OCI-LY7 (cell line): ENCODE measurements at regions not wholly inside any gene's neighbourhood (a gene's known extent, or its start where the extent isn't known, plus 50 kb on each side); places are given as distances from the start of the nearest gene placed in this dataset.
"Not testable (repeated sequence)": the region's sequence is repeated elsewhere in the genome, so short reads cannot be mapped to it uniquely, and the experiment has no call there.

Source experiments
- BruUV-seq: library from RNA; stranded (reverse); fragments of 400-500 nt; replicated peaks from 2 replicates; lab custom pipeline; 2021; lab: Mats Ljungman, UMichigan
- CTCF ChIA-PET: fragments of 300-600 bp; sonication (Branson Sonifier 250); formaldehyde crosslinking; loops from one replicate; lab custom pipeline; 2022; ENCODE audit warnings: antibody characterized with exemption; ENCODE audit not compliant: unreplicated experiment; lab: Charles Lee
- POLR2A ChIA-PET: fragments of 300-600 bp; sonication (Branson Sonifier 250); formaldehyde crosslinking; loops from one replicate; lab custom pipeline; 2022; ENCODE audit warnings: antibody characterized with exemption; lab: Charles Lee
- DNase-seq: peaks from one replicate; pipeline ENCODE4 v3.0.0-alpha.2; 2015; ENCODE audit warnings: low spot score
- H2AFZ ChIP-seq: fragments of 200-600 bp; sonication (generic), shearing (Covaris generic); 2 replicates; pipeline ENCODE4 v1.6.1; 2014; ENCODE audit warnings: mild to moderate bottlenecking, antibody characterized with exemption, low read length, moderate library complexity
- H3K27ac ChIP-seq: fragments of 200-600 bp; sonication (generic); 2 replicates; pipeline ENCODE4 v1.5.1; 2014; ENCODE audit warnings: mixed run types, low read depth, mild to moderate bottlenecking, moderate library complexity, low read length, inconsistent platforms; ENCODE audit not compliant: poor library complexity, severe bottlenecking
- H3K36me3 ChIP-seq: fragments of 200-600 bp; sonication (generic); 2 replicates; pipeline ENCODE4 v1.6.1; 2014; ENCODE audit warnings: mild to moderate bottlenecking, antibody characterized with exemption, low read length, moderate library complexity, mixed read lengths; ENCODE audit not compliant: insufficient read depth
- H3K4me1 ChIP-seq: fragments of 200-600 bp; sonication (generic); 2 replicates; pipeline ENCODE4 v1.5.1; 2014; ENCODE audit warnings: mild to moderate bottlenecking, low read length; ENCODE audit not compliant: insufficient read depth, poor library complexity, severe bottlenecking
- H3K4me2 ChIP-seq: fragments of 200-600 bp; sonication (generic); 2 replicates; pipeline ENCODE4 v1.6.1; 2014; ENCODE audit warnings: mild to moderate bottlenecking, low read length
- H3K4me3 ChIP-seq: fragments of 200-600 bp; sonication (generic); 2 replicates; pipeline ENCODE4 v1.5.1; 2014; ENCODE audit warnings: mild to moderate bottlenecking, low read depth, low read length; ENCODE audit not compliant: poor library complexity, severe bottlenecking
- H3K79me2 ChIP-seq: fragments of 200-600 bp; sonication (generic); 2 replicates; pipeline ENCODE4 v1.6.1; 2016; ENCODE audit warnings: low read depth, mild to moderate bottlenecking, low read length, moderate library complexity, mixed read lengths; ENCODE audit not compliant: insufficient read depth
- H3K9me2 ChIP-seq: fragments of 200-600 bp; sonication (generic); 2 replicates; pipeline ENCODE4 v1.6.1; 2016; ENCODE audit warnings: mild to moderate bottlenecking, low read length, mixed read lengths; ENCODE audit not compliant: insufficient read depth
- H3K9me3 ChIP-seq: fragments of 200-600 bp; sonication (generic); 2 replicates; pipeline ENCODE4 v1.6.1; 2014; ENCODE audit warnings: mild to moderate bottlenecking, mixed run types, low read length, mixed read lengths
- H4K20me1 ChIP-seq: fragments of 200-600 bp; sonication (generic); 2 replicates; pipeline ENCODE4 v1.6.1; 2014; ENCODE audit warnings: mild to moderate bottlenecking, antibody characterized with exemption, low read length, moderate library complexity, mixed read lengths; ENCODE audit not compliant: insufficient read depth
- CTCF ChIP-seq: fragments of 200-600 bp; sonication (generic); conservative IDR thresholded peaks from 2 replicates; pipeline ENCODE4 v1.5.1; 2014; ENCODE audit warnings: mild to moderate bottlenecking, antibody characterized with exemption, low read length, moderate library complexity, mixed read lengths
- EZH2phosphoT487 ChIP-seq: fragments of 200-600 bp; sonication (generic); IDR thresholded peaks from 2 replicates; pipeline ENCODE4 v1.6.1; 2018; ENCODE audit warnings: low read depth, borderline replicate concordance, mild to moderate bottlenecking, mixed run types, antibody characterized with exemption, low read length, moderate library complexity, mixed read lengths
- intact Hi-C: fragments of 100-400 bp; cut with micrococcal nuclease; formaldehyde crosslinking; loops from one replicate; pipeline ENCODE4 v1.10.0; 2022; ENCODE audit not compliant: unreplicated experiment

DNA sequence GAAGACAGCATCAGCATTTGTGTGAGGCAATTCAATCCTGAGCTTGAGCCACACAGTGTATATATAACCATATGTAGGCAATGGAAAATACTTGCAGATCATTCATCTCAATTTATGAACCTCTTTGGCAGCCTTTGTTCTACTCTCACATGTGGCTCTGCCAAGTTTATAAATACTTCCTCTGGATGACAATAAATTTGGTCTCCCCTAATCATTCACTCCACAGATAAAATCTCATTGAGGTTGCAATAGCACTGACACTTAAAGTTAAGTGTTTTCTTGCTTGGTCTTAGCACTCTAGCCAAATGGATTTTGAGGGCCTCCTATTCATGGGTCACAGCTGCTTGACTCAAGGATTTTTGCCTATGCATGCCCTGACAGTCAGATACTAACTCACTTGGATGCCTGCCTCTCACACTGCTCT lies 136.6 kb upstream of the VANGL1 start:
- intact Hi-C loops, result no loop called here
- H3K4me3 ChIP-seq, result no peak overlapping the region
- CTCF ChIA-PET, result no interaction called here
- POLR2A ChIA-PET, result no interaction called here
- H2AFZ ChIP-seq, result no peak overlapping the region
- H3K4me1 ChIP-seq, result no peaks in the 10 kb centered on the region
- no peaks in the 10 kb centered on the region for H3K9me3 ChIP-seq
- H4K20me1 ChIP-seq, result no peaks in the 10 kb centered on the region
- no peaks in the 10 kb centered on the region for H3K36me3 ChIP-seq
- H3K79me2 ChIP-seq, result no peaks in the 10 kb centered on the region
- no TSS peak for BruUV-seq
- H3K27ac ChIP-seq, result no peak overlapping the region
- TF ChIP-seq CTCF (no peak), EZH2phosphoT487 (no peak)
- no peak for DNase-seq
- no peak overlapping the region for H3K4me2 ChIP-seq
- H3K9me2 ChIP-seq, result no peaks in the 10 kb centered on the region

- DNase-seq, intact Hi-C loops, H3K4me3 ChIP-seq, POLR2A ChIA-PET, H3K27ac ChIP-seq, CTCF ChIA-PET, H3K4me2 ChIP-seq, H3K79me2 ChIP-seq, H3K9me3 ChIP-seq, BruUV-seq, H3K36me3 ChIP-seq, H3K9me2 ChIP-seq, H4K20me1 ChIP-seq, H3K4me1 ChIP-seq, H2AFZ ChIP-seq: not testable (repeated sequence)
Observed at GRCh38 chr1:115502183-115502582, 139.6 kb upstream of the VANGL1 start.

DNA sequence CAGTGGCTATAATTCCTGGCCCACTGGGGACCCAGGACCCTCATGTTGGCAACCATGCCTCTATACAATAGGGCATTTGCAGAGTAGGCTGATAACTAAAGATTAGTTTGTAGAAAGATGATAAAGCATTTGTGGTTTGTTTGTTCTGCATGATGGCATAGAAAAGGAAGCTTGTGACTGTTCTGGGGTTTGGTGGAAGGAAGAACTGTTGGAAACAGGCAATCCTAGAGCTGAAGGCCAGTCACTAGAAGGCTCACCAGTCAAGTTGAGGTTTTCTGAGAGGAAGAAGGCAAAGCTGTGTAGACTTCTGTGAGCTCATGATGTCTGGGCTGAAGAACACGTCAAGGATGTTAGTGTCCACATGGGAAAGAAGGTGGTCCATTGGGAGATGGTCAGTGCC lies 140.3 kb upstream of the VANGL1 start:
- Histone ChIP-seq H2AFZ (no peak overlapping the region), H4K20me1 (no peaks in the 10 kb centered on the region), H3K79me2 (no peaks in the 10 kb centered on the region), H3K4me3 (no peak overlapping the region), H3K4me2 (no peak overlapping the region), H3K27ac (no peak overlapping the region), H3K36me3 (no peaks in the 10 kb centered on the region), H3K9me2 (no peaks in the 10 kb centered on the region), H3K4me1 (no peaks in the 10 kb centered on the region), H3K9me3 (no peaks in the 10 kb centered on the region)
- intact Hi-C loops, result no loop called here
- POLR2A ChIA-PET, result no interaction called here
- TF ChIP-seq EZH2phosphoT487 (no peak), CTCF (no peak)
- BruUV-seq, result no TSS peak
- no peak for DNase-seq
- CTCF ChIA-PET, result no interaction called here
